ENCODE measurements at regions not wholly inside any gene's neighbourhood (a gene's known extent, or its start where the extent isn't known, plus 50 kb on each side); places are given as distances from the start of the nearest gene placed in this dataset.

DNA sequence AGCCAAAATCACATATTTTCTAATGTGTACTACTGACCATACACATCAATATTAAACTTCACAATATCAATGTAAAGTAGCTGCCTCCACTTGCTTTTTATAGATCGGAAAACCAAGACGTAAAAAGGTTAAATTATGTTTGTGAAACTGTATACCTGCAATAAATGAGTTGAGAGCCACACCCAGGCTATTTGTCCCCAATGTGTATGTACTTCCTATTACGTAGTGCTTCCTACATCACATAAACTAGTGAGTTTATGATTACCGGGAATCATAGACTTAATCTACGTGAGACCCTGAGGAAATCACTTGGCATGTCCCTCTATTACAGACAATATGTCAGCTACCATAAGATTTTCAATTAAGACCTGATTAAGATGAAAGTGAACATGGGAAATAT lies 903.4 kb downstream of the RAB28 start:
- TF ChIP-seq CTCF (IDR thresholded peaks at IDR 0.05) = no peak
- no peak for TF ChIP-seq ZFX (IDR thresholded peaks at IDR 0.05; ENCODE audit: borderline replicate concordance)
